A673 (cell line): ENCODE measurements at regions not wholly inside any gene's neighbourhood (a gene's known extent, or its start where the extent isn't known, plus 50 kb on each side); places are given as distances from the start of the nearest gene placed in this dataset.

Source experiments
- BruUV-seq: library from RNA; stranded (reverse); fragments of 400-500 nt; replicated peaks from 2 replicates; lab custom pipeline; 2021; lab: Mats Ljungman, UMichigan
- CTCF ChIA-PET: fragments of 300-600 bp; sonication (Branson Sonifier 250); formaldehyde crosslinking; loops from one replicate; lab custom pipeline; 2022; ENCODE audit warnings: antibody characterized with exemption; lab: Charles Lee
- POLR2A ChIA-PET: fragments of 300-600 bp; sonication (Branson Sonifier 250); formaldehyde crosslinking; loops from one replicate; lab custom pipeline; 2022; ENCODE audit warnings: antibody characterized with exemption; ENCODE audit not compliant: low non-redundant PET; lab: Charles Lee
- DNase-seq: peaks from one replicate; pipeline ENCODE4 v3.0.0-alpha.2; 2015; ENCODE audit warnings: low spot score
- H3K27ac ChIP-seq: fragments of 200-600 bp; sonication (generic); 2 replicates; pipeline ENCODE4 v1.5.1; 2016; ENCODE audit warnings: mixed run types, low read depth, mild to moderate bottlenecking, mixed read lengths, antibody characterized with exemption, low read length; ENCODE audit not compliant: poor library complexity, severe bottlenecking
- H3K27me3 ChIP-seq: fragments of 200-600 bp; sonication (generic); replicated peaks from 2 replicates; pipeline ENCODE4 v1.6.1; 2017; ENCODE audit warnings: mixed run types, low read depth, mild to moderate bottlenecking, mixed read lengths, antibody characterized with exemption, low read length; ENCODE audit not compliant: insufficient read depth, poor library complexity
- H3K36me3 ChIP-seq: fragments of 200-600 bp; sonication (generic); 2 replicates; pipeline ENCODE4 v1.6.1; 2016; ENCODE audit warnings: mixed run types, mild to moderate bottlenecking, mixed read lengths, antibody characterized with exemption, low read length; ENCODE audit not compliant: insufficient read depth, poor library complexity, severe bottlenecking
- H3K4me1 ChIP-seq: fragments of 200-600 bp; sonication (generic); 2 replicates; pipeline ENCODE4 v1.6.1; 2017; ENCODE audit warnings: mixed run types, mild to moderate bottlenecking, mixed read lengths, antibody characterized with exemption, low read length; ENCODE audit not compliant: insufficient read depth, poor library complexity, severe bottlenecking
- H3K4me3 ChIP-seq: fragments of 200-600 bp; sonication (generic); 2 replicates; pipeline ENCODE4 v1.5.1; 2016; ENCODE audit warnings: low read depth, mixed run types, mild to moderate bottlenecking, mixed read lengths, low read length; ENCODE audit not compliant: poor library complexity, severe bottlenecking
- H3K9me3 ChIP-seq: fragments of 200-600 bp; sonication (generic); 2 replicates; pipeline ENCODE4 v1.6.1; 2016; ENCODE audit warnings: mixed run types, low read depth, mild to moderate bottlenecking, mixed read lengths, antibody characterized with exemption, low read length; ENCODE audit not compliant: poor library complexity, severe bottlenecking
- CTCF ChIP-seq: fragments of 300-800, 200-600 bp; sonication (generic); conservative IDR thresholded peaks from 2 replicates; pipeline ENCODE4 v1.5.1; 2017; ENCODE audit warnings: low read depth, mild to moderate bottlenecking, antibody characterized with exemption, low read length, moderate library complexity, mixed read lengths
- EZH2 ChIP-seq: fragments of 200-600 bp; sonication (generic); IDR thresholded peaks from 2 replicates; pipeline ENCODE4 v1.6.1; 2017; ENCODE audit warnings: borderline replicate concordance, low read depth, mild to moderate bottlenecking, mixed read lengths, antibody characterized with exemption, low read length; ENCODE audit not compliant: poor library complexity, severe bottlenecking
- intact Hi-C: fragments of 100-400 bp; cut with micrococcal nuclease; formaldehyde crosslinking; loops from one replicate; pipeline ENCODE4 v1.10.0; 2022; ENCODE audit not compliant: unreplicated experiment

DNA sequence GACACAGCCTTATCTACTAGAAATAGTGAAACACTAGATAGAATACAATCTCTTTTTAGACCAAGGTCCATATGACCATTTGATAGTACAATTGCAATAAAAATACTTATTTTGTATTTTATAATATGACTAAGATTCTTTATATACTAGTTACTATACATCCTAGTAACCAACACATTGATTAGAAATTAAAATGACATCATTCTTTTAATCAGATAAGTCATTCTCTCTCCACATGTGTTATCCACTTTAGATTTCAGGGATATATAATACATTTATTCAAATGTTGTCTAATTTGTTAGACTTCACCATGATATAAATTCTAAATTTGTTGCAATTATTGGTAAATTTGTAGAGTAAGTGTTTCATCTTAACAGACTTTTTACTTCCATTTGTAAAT lies 276.2 kb upstream of the DPH6 start:
- BruUV-seq, result no TSS peak
- Histone ChIP-seq H3K9me3 (no peaks in the 10 kb centered on the region), H3K27ac (no peak overlapping the region), H3K36me3 (no peaks in the 10 kb centered on the region), H3K4me3 (no peak overlapping the region), H3K4me1 (no peaks in the 10 kb centered on the region), H3K27me3 (no peaks in the 10 kb centered on the region)
- CTCF ChIA-PET, result no interaction called here
- intact Hi-C loops, result no loop called here
- TF ChIP-seq CTCF (no peak), EZH2 (no peak)
- no peak for DNase-seq
- POLR2A ChIA-PET, result no interaction called here

GRCh38 chr15:35827141-35827540 lies 281.2 kb upstream of the DPH6 start:
- no TSS peak for BruUV-seq
- Histone ChIP-seq H3K36me3 (no peaks in the 10 kb centered on the region), H3K27ac (no peak overlapping the region), H3K4me3 (no peak overlapping the region), H3K9me3 (no peaks in the 10 kb centered on the region), H3K27me3 (no peaks in the 10 kb centered on the region), H3K4me1 (no peaks in the 10 kb centered on the region)
- CTCF ChIA-PET, result no interaction called here
- TF ChIP-seq EZH2, result no peak
- TF ChIP-seq CTCF, result no peak
- POLR2A ChIA-PET, result no interaction called here
- DNase-seq, result peak; percentile 51
- intact Hi-C loops, result no loop called here

DNA sequence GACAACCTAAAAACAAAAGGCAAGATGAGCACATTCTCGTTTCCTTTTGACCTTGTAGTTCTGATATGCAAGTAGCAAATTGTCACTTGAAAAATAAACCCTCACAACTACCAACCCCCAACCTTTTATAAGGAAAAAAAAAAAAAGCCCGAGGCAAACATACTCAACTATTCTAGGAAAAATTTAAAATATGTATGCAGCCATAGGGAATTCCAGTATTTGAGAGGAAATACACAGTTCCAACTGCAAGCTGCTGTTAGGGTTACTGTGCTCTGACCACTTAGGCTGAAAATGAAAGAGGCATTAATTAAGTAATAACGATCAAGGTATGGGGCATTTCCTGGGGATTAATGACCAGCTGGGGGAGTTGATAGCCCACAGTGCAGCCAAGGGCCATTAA lies 281.9 kb upstream of the DPH6 start:
- Histone ChIP-seq H3K27me3 (no peaks in the 10 kb centered on the region), H3K27ac (no peak overlapping the region), H3K4me3 (no peak overlapping the region), H3K9me3 (no peaks in the 10 kb centered on the region), H3K36me3 (no peaks in the 10 kb centered on the region), H3K4me1 (no peaks in the 10 kb centered on the region)
- DNase-seq, result no peak
- TF ChIP-seq CTCF (no peak), EZH2 (no peak)
- no TSS peak for BruUV-seq
- intact Hi-C loops, result no loop called here
- POLR2A ChIA-PET, result no interaction called here
- CTCF ChIA-PET, result no interaction called here
